Sigmoid colon (tissue), 6 donors: ENCODE measurements at regions not wholly inside any gene's neighbourhood (a gene's known extent, or its start where the extent isn't known, plus 50 kb on each side); places are given as distances from the start of the nearest gene placed in this dataset.
"Not testable (repeated sequence)": the region's sequence is repeated elsewhere in the genome, so short reads cannot be mapped to it uniquely, and the experiment has no call there.

ENCODE experiments used
- DNase-seq: peaks from one replicate; pipeline ENCODE4 v3.0.0-alpha.2; 2019
- H3K27ac ChIP-seq, 4 donors: fragments of 200-600 bp; sonication (generic); one replicate each; pipeline ENCODE4 v1.5.1; 2016 to 2019; ENCODE audit warnings: mild to moderate bottlenecking in 1 of 4
- H3K27me3 ChIP-seq, 3 donors: fragments of 200-600 bp; sonication (generic); one replicate each; pipeline ENCODE4 v1.5.1; 2019; ENCODE audit warnings: mild to moderate bottlenecking in 1 of 3
- H3K36me3 ChIP-seq, 4 donors: fragments of 200-600 bp; sonication (generic); one replicate each; pipeline ENCODE4 v1.5.1; 2016 to 2019
- H3K4me1 ChIP-seq, 4 donors: fragments of 200-600 bp; sonication (generic); one replicate each; pipeline ENCODE4 v1.5.1; 2017 to 2019
- H3K4me3 ChIP-seq, 4 donors: fragments of 200-600 bp; sonication (generic); one replicate each; pipeline ENCODE4 v1.5.1; 2017 to 2019; ENCODE audit warnings: mild to moderate bottlenecking in 2 of 4, moderate library complexity in 1 of 4
- H3K9me3 ChIP-seq, 4 donors: fragments of 200-600 bp in 3 of 4; sonication (generic) in 3 of 4; one replicate each; pipeline versions ENCODE4 v1.5.1 to v1.6.1; 2013 to 2019
- EP300 ChIP-seq, 4 donors: sonication (generic); formaldehyde crosslinking; IDR thresholded peaks; one replicate each; pipeline ENCODE4 v1.6.1; 2017; ENCODE audit warnings: antibody characterized with exemption in 4 of 4
- POLR2A ChIP-seq, 2 donors: fragments of 450-650 bp; IDR thresholded peaks; one replicate each; pipeline ENCODE4 v1.6.1; 2016; ENCODE audit warnings: antibody characterized with exemption in 2 of 2, mild to moderate bottlenecking in 2 of 2, moderate library complexity in 2 of 2
- POLR2AphosphoS5 ChIP-seq, 4 donors: sonication (generic); formaldehyde crosslinking; IDR thresholded peaks; one replicate each; pipeline ENCODE4 v1.6.1; 2017; ENCODE audit warnings: antibody characterized with exemption in 4 of 4
- WGBS, 2 donors: extraction: QIAGEN DNeasy Blood & Tissue Kit; methylation state at CpG; one replicate each; pipeline ENCODE4 v1.1.7; 2013; 5-methylcytosine and 5-hydroxymethylcytosine counted together
- intact Hi-C: fragments of 100-400 bp; cut with DNase I; formaldehyde crosslinking; loops from one replicate; pipeline ENCODE4 v1.15.1; 2023
- TF ChIP-seq, protein P1 (sequence below), 4 experiments: fragments of 450-650 bp in 3 of 4; fragments of 200-600 bp in 1 of 4; IDR thresholded peaks; one replicate each; pipeline ENCODE4 v1.5.1; 2016 to 2019; ENCODE audit warnings: antibody characterized with exemption in 4 of 4, mild to moderate bottlenecking in 3 of 4, moderate library complexity in 2 of 4
- donor health status: healthy with polysubstance abuse.
- donor health status: healthy.

DNA sequence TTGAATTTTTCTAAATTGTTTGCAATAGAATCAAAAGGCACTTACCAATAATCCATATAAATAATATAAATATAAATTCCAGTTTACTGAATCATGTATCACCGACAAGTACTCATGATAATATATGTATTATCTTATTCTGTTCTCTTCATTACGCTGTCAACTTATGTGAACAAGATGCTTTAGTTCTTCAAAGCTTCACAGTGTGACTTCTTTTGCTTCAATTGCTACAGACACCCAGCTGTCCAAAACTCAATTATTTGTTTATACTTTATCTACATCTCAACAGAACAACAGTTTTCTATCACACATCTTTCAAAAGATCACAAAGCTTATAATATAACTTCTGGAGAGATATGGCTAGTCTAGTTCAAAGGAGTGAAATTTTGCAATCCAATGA, 1499.9 kb upstream of the PCDH10 start:
- TF ChIP-seq POLR2A (IDR thresholded peaks at IDR 0.05) (no peak), POLR2AphosphoS5 (IDR thresholded peaks at IDR 0.05) (no peak), EP300 (IDR thresholded peaks at IDR 0.05) (no peak)
- TF ChIP-seq, protein P1, sequence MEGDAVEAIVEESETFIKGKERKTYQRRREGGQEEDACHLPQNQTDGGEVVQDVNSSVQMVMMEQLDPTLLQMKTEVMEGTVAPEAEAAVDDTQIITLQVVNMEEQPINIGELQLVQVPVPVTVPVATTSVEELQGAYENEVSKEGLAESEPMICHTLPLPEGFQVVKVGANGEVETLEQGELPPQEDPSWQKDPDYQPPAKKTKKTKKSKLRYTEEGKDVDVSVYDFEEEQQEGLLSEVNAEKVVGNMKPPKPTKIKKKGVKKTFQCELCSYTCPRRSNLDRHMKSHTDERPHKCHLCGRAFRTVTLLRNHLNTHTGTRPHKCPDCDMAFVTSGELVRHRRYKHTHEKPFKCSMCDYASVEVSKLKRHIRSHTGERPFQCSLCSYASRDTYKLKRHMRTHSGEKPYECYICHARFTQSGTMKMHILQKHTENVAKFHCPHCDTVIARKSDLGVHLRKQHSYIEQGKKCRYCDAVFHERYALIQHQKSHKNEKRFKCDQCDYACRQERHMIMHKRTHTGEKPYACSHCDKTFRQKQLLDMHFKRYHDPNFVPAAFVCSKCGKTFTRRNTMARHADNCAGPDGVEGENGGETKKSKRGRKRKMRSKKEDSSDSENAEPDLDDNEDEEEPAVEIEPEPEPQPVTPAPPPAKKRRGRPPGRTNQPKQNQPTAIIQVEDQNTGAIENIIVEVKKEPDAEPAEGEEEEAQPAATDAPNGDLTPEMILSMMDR (IDR thresholded peaks at IDR 0.05): no peak
- no peaks in the 10 kb centered on the region for H3K27me3 ChIP-seq
- no peak overlapping the region for H3K4me3 ChIP-seq
- no peak overlapping the region for H3K27ac ChIP-seq
- no peaks in the 10 kb centered on the region for H3K9me3 ChIP-seq
- WGBS, 2 donors: 85 to 87% methylated on average over 2 of the region's 2 CpGs
- no peak for DNase-seq
- intact Hi-C loops: no loop called here
- H3K4me1 ChIP-seq: no peaks in the 10 kb centered on the region
- no peaks in the 10 kb centered on the region for H3K36me3 ChIP-seq

DNA sequence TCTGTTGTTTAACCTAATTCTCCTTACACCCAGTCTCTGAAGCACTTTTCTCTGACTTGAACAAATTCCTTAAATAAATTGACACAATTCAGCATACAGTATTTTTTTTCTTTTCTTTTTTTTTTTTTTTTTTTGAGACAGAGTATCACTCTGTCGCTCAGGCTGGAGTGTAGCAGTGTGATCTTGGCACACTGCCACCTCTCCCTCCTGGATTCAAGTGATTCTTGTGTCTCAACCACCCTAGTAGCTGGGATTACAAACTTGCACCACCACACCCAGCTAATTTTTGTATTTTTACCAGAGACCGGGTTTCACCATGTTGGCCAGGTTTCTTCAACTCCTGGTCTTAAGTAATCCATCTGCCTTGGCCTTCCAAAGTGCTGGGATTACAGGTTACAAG, 1498.1 kb upstream of the PCDH10 start:
- TF ChIP-seq, protein P1 (IDR thresholded peaks at IDR 0.05): no peak
- H3K4me1 ChIP-seq: no peaks in the 10 kb centered on the region
- no peaks in the 10 kb centered on the region for H3K27me3 ChIP-seq
- no peak overlapping the region for H3K27ac ChIP-seq
- no peak for DNase-seq
- no peaks in the 10 kb centered on the region for H3K36me3 ChIP-seq
- intact Hi-C loops: no loop called here
- no peaks in the 10 kb centered on the region for H3K9me3 ChIP-seq
- WGBS, 2 donors: 78 to 84% methylated on average over 2 of the region's 2 CpGs
- H3K4me3 ChIP-seq: no peak overlapping the region

DNA sequence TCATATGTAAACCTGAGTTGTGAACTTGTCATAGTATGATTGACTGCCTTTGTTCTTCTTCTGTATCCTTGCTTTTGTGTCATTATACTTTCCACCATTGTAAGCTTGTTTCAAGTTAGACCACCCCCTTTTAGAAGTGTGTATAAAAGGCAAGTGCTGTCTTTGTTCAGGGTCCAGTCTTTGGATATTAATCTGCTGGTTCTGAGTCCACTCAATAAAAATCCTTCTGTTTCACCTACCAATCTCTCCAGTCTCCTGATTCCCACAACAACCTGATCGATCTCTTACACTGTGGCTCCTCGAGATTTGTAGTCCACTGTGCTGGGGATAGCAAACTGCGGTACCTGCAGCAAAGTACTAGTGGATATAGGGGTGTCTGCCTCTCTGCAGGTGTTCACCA, 1465.8 kb upstream of the PCDH10 start:
- H3K27ac ChIP-seq, H3K36me3 ChIP-seq, intact Hi-C loops, DNase-seq, H3K4me1 ChIP-seq, H3K9me3 ChIP-seq, H3K4me3 ChIP-seq, H3K27me3 ChIP-seq: not testable (repeated sequence)
- WGBS, 2 donors: 69 to 86% methylated on average over 3 of the region's 3 CpGs

DNA sequence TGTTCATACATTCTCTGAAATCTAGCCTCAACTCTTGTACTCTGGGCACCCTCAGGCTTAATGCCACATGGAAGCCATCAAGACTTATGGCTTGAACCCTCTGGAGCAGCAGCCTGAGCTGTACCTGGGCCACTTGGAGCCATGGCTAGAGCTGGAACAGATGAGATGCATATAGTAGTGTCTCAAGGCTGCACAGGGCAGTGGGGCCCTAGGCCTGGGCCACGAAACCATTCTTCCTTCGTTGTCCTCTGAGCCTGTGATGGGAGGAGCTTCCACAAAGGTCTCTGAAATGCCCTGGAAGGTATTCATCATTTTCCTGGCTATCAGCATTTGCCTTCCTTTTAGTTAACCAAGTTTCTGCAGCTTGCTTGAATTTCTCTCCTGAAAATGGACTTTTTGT, 1427.2 kb upstream of the PCDH10 start:
- H3K36me3 ChIP-seq: no peaks in the 10 kb centered on the region
- DNase-seq: no peak
- TF ChIP-seq, protein P1 (IDR thresholded peaks at IDR 0.05): no peak
- no peak for TF ChIP-seq POLR2A (IDR thresholded peaks at IDR 0.05)
- no peak for TF ChIP-seq POLR2AphosphoS5 (IDR thresholded peaks at IDR 0.05)
- no peak for TF ChIP-seq EP300 (IDR thresholded peaks at IDR 0.05)
- no peak overlapping the region for H3K27ac ChIP-seq
- no peak overlapping the region for H3K4me3 ChIP-seq
- no peaks in the 10 kb centered on the region for H3K27me3 ChIP-seq
- intact Hi-C loops: no loop called here
- H3K4me1 ChIP-seq: no peaks in the 10 kb centered on the region
- 81 to 86% methylated on average over 2 of the region's 2 CpGs for WGBS, 2 donors
- H3K9me3 ChIP-seq: no peaks in the 10 kb centered on the region

DNA sequence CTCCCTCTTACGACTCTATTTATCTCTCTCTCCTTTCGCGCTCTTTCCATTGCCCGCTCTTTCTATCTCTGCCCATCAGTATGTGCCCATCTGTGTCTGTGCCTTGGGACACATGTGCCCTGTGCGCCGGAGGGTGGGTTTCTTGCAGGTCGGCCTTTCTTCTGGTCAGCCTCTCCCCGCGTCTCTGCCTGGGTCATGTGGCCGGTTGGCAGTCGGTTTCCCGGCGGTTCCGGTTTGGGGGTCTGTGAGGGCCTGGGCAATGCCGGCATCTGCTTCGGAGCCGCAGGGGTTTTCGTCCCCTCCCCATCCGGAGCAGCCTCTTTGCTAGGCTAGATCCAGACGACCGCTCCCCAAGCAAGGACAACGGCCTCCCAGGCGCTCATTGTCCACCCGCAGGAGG, 1426.0 kb upstream of the PCDH10 start:
- H3K9me3 ChIP-seq, H3K36me3 ChIP-seq, H3K4me3 ChIP-seq, DNase-seq, H3K4me1 ChIP-seq, H3K27me3 ChIP-seq, intact Hi-C loops, H3K27ac ChIP-seq: not testable (repeated sequence)
- WGBS, 2 donors: 94 to 95% methylated on average over 16 to 20 of the region's 24 CpGs

DNA sequence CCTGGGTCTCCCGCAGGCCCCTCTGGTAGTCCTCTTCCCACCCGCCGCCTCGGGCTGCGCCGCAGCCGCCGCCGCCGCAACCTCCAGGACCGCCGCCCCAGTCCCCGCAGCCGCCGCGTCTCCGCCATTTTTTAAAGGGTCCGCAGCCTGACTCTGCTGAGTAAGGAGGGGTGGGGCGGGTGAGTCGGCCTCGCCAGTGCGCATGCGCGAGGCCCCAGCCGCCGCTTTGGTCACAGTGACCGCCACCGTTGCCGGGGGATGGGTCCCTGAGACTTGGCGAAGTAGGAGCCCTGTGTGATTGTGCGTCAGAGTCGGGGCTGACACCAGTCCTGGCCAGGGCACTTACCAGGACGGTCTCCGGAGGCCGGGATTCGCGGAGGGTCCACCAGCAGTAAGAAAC, 1424.2 kb upstream of the PCDH10 start:
- intact Hi-C loops, H3K4me3 ChIP-seq, H3K27ac ChIP-seq, H3K4me1 ChIP-seq, H3K9me3 ChIP-seq, H3K36me3 ChIP-seq, H3K27me3 ChIP-seq: not testable (repeated sequence)
- DNase-seq: peak; percentile 72
- 92 to 94% methylated on average over 28 to 37 of the region's 37 CpGs for WGBS, 2 donors

DNA sequence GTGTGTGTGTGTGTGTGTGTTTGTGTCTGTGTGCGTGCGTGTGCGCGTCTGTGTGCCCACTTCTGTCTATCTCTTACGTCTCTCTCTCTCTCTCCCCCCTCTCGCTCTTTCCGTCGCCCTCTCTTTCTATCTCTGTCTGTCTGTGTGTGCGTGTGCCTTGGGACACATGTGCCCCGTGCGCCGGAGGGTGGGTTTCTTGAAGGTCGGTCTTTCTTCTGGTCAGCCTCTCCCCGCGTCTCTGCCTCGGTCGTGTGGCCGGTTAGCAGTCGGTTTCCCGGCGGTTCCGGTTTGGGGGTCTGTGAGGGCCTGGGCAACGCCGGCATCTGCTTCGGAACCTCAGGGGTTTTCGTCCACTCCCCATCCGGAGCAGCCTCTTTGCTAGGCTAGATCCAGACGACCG, 1423.6 kb upstream of the PCDH10 start:
- 94 to 98% methylated on average over 26 to 28 of the region's 29 CpGs for WGBS, 2 donors
- H3K4me1 ChIP-seq, H3K9me3 ChIP-seq, H3K27ac ChIP-seq, H3K36me3 ChIP-seq, H3K27me3 ChIP-seq, intact Hi-C loops, DNase-seq, H3K4me3 ChIP-seq: not testable (repeated sequence)

DNA sequence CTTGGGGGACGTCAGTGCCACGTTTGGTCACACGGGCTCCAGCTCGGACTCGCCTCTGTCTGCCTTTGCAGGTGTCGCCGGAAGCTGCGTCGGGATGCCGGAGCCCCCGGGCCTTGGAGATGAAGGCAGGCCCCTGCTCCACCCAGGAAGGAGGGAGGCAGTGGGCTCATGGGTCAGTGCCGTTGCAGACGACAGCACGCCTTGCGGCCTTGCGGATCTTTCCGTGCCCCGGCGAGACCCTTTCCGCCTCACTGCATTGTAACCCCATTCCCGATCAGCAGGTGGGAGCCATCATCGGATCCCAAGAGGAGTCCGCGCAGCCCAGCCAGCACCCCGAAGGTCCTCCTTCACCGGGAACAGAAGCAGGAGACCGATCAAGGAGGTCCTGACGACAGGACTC, 1422.2 kb upstream of the PCDH10 start:
- H3K9me3 ChIP-seq, H3K27ac ChIP-seq, H3K36me3 ChIP-seq, H3K4me1 ChIP-seq, H3K4me3 ChIP-seq, intact Hi-C loops, H3K27me3 ChIP-seq, DNase-seq: not testable (repeated sequence)
- 97 to 98% methylated on average over 20 to 25 of the region's 28 CpGs for WGBS, 2 donors

DNA sequence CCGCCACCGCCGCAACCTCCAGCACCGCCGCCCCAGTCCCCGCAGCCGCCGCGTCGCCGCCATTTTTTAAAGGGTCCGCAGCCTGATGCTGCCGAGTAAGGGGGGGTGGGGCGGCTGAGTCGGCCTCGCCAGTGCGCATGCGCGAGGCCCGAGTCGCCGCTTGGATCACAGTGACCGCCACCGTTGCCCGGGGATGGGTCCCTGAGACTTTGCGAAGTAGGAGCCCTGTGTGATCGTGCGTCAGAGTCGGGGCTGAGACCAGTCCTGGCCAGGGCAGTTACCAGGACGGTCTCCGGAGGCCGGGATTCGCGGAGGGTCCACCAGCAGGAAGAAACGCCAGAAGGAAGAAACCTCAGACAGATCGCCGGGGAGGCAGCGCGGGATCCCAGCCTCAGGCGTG, 1421.7 kb upstream of the PCDH10 start:
- H3K9me3 ChIP-seq, H3K4me1 ChIP-seq, intact Hi-C loops, DNase-seq, H3K36me3 ChIP-seq, H3K27ac ChIP-seq, H3K27me3 ChIP-seq, H3K4me3 ChIP-seq: not testable (repeated sequence)
- WGBS, 2 donors: 96% methylated on average over 29 to 40 of the region's 40 CpGs

DNA sequence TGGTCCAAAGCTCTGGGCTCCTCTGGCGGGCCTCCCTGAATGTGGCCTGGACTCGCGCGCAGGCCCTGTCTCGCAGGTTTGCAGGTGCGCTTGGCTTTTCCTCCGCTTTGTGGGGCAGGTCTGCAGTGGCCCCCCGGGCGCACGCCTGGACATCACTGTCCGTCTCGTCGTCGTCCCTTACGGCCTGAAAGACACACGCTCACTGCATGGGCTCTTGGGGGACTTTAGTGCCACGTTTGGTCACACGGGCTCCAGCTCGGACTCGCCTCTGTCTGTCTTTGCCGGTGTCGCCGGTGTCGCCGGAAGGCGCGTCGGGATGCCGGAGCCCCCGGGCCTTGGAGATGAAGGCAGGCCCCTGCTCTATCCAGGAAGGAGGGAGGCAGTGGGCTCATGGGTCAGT, 1419.9 kb upstream of the PCDH10 start:
- H3K27ac ChIP-seq, DNase-seq, H3K27me3 ChIP-seq, H3K9me3 ChIP-seq, H3K36me3 ChIP-seq, intact Hi-C loops, H3K4me1 ChIP-seq, H3K4me3 ChIP-seq: not testable (repeated sequence)
- WGBS, 2 donors: 97 to 98% methylated on average over 30 of the region's 30 CpGs
